Panc1 (cell line): ENCODE measurements at regions not wholly inside any gene's neighbourhood (a gene's known extent, or its start where the extent isn't known, plus 50 kb on each side); places are given as distances from the start of the nearest gene placed in this dataset.

Experiments used
- CTCF ChIP-seq: fragments of 450-650 bp; IDR thresholded peaks from 2 replicates; pipeline ENCODE4 v1.5.1; 2017; ENCODE audit warnings: mild to moderate bottlenecking
- POLR2AphosphoS5 ChIP-seq: IDR thresholded peaks from 2 replicates; pipeline ENCODE4 v1.6.1; 2012; ENCODE audit warnings: mild to moderate bottlenecking, low read depth, low read length, moderate library complexity
- SIN3A ChIP-seq: IDR thresholded peaks from 2 replicates; pipeline ENCODE4 v1.6.1; 2012; ENCODE audit warnings: low read depth, mild to moderate bottlenecking, low read length, moderate library complexity, borderline replicate concordance; ENCODE audit not compliant: insufficient read depth
- TCF7L2 ChIP-seq: IDR thresholded peaks from 2 replicates; pipeline ENCODE4 v1.6.1; 2011; ENCODE audit warnings: mild to moderate bottlenecking, low read depth, low read length, inconsistent platforms
- TF ChIP-seq, protein P1 (sequence below), 2 experiments: IDR thresholded peaks; 2 replicates each; pipeline ENCODE4 v1.6.1; 2011 to 2012; ENCODE audit warnings: low read depth in 2 of 2, control low read depth in 1 of 2, low read length in 1 of 2, mild to moderate bottlenecking in 1 of 2, moderate library complexity in 1 of 2; ENCODE audit not compliant: insufficient read depth in 1 of 2

GRCh38 chr5:8362495-8362894, 493.5 kb downstream of the MTRR start:
- TF ChIP-seq CTCF: no peak
- no peak for TF ChIP-seq POLR2AphosphoS5
- TF ChIP-seq TCF7L2: no peak
- TF ChIP-seq, protein P1, sequence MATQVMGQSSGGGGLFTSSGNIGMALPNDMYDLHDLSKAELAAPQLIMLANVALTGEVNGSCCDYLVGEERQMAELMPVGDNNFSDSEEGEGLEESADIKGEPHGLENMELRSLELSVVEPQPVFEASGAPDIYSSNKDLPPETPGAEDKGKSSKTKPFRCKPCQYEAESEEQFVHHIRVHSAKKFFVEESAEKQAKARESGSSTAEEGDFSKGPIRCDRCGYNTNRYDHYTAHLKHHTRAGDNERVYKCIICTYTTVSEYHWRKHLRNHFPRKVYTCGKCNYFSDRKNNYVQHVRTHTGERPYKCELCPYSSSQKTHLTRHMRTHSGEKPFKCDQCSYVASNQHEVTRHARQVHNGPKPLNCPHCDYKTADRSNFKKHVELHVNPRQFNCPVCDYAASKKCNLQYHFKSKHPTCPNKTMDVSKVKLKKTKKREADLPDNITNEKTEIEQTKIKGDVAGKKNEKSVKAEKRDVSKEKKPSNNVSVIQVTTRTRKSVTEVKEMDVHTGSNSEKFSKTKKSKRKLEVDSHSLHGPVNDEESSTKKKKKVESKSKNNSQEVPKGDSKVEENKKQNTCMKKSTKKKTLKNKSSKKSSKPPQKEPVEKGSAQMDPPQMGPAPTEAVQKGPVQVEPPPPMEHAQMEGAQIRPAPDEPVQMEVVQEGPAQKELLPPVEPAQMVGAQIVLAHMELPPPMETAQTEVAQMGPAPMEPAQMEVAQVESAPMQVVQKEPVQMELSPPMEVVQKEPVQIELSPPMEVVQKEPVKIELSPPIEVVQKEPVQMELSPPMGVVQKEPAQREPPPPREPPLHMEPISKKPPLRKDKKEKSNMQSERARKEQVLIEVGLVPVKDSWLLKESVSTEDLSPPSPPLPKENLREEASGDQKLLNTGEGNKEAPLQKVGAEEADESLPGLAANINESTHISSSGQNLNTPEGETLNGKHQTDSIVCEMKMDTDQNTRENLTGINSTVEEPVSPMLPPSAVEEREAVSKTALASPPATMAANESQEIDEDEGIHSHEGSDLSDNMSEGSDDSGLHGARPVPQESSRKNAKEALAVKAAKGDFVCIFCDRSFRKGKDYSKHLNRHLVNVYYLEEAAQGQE (IDR thresholded peaks at IDR 0.05; ENCODE audit: insufficient read depth in 1 of 2, low read depth in 2 of 2, low read length in 1 of 2): no peak
- no peak for TF ChIP-seq SIN3A
